C4-2B (cell line): ENCODE measurements at regions not wholly inside any gene's neighbourhood (a gene's known extent, or its start where the extent isn't known, plus 50 kb on each side); places are given as distances from the start of the nearest gene placed in this dataset.
"Not testable (repeated sequence)": the region's sequence is repeated elsewhere in the genome, so short reads cannot be mapped to it uniquely, and the experiment has no call there.

Experiments
- H3K27ac ChIP-seq: fragments of 450-650 bp; 2 replicates; pipeline ENCODE4 v1.5.1; 2017
- ZFX ChIP-seq: fragments of 450-650 bp; IDR thresholded peaks from 2 replicates; pipeline ENCODE4 v1.6.1; 2017
- TF ChIP-seq, protein P1 (sequence below): fragments of 450-650 bp; conservative IDR thresholded peaks from 2 replicates; pipeline ENCODE4 v1.5.1; 2017; ENCODE audit warnings: mild to moderate bottlenecking

DNA sequence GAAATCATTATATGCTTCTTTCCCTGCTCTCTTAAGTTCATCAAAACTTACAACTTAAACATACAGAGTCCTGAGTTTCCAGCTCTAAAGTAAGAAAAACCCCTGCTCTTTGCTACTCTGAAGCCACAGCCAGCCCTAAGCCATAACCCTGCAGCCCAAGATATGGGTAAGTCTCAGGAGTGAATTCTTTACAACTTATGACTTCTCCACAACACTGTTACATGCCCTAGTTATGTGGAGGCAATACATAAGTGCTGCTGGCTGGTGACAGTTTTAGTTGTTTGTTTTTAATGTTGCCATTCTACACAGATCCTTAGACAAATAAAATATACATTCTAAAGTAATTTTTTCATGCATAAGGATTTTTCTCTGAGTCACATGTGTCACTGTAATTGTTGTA, 100.2 kb downstream of the FBXO8 start:
- no peak for TF ChIP-seq ZFX
- TF ChIP-seq, protein P1, sequence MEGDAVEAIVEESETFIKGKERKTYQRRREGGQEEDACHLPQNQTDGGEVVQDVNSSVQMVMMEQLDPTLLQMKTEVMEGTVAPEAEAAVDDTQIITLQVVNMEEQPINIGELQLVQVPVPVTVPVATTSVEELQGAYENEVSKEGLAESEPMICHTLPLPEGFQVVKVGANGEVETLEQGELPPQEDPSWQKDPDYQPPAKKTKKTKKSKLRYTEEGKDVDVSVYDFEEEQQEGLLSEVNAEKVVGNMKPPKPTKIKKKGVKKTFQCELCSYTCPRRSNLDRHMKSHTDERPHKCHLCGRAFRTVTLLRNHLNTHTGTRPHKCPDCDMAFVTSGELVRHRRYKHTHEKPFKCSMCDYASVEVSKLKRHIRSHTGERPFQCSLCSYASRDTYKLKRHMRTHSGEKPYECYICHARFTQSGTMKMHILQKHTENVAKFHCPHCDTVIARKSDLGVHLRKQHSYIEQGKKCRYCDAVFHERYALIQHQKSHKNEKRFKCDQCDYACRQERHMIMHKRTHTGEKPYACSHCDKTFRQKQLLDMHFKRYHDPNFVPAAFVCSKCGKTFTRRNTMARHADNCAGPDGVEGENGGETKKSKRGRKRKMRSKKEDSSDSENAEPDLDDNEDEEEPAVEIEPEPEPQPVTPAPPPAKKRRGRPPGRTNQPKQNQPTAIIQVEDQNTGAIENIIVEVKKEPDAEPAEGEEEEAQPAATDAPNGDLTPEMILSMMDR: no peak
- H3K27ac ChIP-seq: no peak overlapping the region

DNA sequence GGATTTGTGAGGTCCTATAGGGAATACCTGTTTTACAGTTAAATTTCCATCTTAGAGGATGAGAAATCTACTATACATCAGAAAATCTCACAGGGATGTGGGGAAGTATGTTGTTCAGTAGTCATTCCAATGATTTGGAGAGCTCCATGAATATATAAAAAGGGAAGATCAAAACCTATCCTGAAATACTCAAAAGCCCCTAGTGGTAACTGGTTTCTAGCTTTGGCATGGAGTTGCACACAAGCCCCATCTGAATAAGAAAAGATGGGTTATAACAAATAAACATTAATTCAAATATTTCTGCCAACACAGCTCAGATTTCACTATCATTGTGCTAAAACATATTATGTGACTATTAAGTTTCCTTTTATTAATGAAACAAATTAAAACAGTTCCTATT, 101.6 kb downstream of the FBXO8 start:
- no peak overlapping the region for H3K27ac ChIP-seq
- no peak for TF ChIP-seq ZFX
- TF ChIP-seq, protein P1: no peak

DNA sequence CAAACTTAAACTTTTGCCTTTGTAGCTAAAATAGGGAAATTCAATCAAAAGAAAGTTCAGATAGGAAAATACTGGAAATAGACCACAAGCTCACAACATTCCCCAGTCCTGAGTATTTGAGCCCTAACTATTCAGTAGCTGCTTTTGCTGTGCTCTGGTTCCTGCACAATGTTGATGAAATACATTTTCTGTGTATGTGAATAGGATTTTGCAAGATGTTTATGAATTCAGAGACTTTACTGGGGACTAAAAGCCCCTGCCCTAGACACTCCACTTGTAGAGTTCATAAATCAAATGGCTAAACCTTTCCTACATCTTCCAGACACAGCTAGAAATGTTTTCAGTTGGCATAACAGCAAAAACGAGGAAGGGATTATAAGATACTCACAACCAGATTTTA, 105.9 kb downstream of the FBXO8 start:
- no peak overlapping the region for H3K27ac ChIP-seq
- TF ChIP-seq, protein P1: no peak
- TF ChIP-seq ZFX: no peak

DNA sequence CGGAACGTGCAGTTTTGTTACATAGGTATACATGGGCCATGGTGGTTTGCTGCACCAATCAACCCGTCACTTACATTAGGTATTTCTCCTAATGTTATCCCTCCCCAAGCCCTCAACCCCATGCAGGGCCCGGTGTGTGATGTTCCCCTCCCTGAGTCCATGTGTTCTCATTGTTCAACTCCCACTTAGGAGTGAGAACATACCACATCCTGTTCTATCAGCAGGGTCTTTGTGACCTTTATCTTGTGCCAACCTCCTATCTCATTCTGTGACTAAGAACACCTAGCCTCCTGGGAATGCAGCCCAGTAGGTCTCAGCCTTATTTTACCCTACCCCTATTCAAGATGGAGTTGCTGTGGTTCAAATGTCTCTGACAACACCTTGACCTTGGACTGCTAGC, 107.6 kb downstream of the FBXO8 start:
- not testable (repeated sequence) for H3K27ac ChIP-seq

DNA sequence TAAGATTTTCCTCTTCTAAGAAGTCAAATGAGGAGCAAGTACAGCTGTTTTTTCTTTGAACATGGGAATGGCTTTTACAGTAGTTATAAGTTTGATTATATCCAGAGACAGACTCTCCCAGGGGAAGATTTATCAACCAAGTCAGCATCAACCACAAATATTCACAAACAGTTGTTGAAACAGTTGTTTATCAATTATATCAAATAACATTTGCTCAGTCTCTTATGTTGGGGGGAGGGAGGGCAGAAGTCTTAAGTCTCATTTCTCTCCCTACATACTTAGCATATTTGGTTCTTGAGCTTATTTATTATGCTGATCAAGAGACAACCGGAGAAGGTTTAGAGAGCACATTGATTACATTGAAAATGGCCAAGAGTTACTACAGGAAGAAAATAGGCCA, 110.1 kb downstream of the FBXO8 start:
- TF ChIP-seq ZFX: no peak
- TF ChIP-seq, protein P1: no peak
- H3K27ac ChIP-seq: no peak overlapping the region

DNA sequence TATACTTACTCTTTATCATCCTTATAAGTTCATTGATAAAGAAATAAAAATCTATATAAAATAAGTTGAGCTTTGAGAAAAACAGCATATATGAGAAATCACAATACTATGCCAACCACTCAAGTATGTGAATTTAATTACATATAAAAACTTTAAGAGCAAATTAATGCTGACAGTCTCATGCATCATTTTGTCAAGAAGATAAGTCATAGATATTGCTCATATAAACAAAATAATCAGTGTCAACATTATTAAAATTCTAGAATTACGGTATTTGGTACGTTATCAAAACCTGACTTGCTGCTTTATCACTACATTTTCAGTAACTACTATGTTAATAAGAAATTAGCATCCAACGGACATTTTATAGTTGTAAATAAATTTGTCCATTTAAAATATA, 111.2 kb downstream of the FBXO8 start:
- no peak overlapping the region for H3K27ac ChIP-seq

DNA sequence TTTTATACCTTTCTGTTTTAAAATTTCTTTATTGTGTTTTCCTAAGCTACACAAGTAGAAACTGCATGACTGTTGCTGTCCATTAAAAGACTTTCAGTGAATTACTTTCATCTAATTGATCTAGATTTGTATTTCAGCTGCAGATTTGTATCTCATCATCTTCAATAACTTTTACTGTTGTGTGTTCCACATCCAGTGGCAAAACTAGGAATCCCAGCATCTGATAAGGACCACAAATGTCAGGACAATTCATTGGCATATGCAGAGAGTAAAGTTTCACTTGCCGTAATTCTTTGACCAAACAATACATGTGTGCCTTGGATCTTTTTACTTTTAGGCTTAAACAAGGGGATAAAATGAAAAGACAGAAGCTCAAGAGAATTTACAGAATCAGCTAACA, 112.6 kb downstream of the FBXO8 start:
- H3K27ac ChIP-seq: no peak overlapping the region
- no peak for TF ChIP-seq ZFX
- TF ChIP-seq, protein P1: no peak

More for the DNA sequence above, 111.2 kb downstream of the FBXO8 start:
- TF ChIP-seq, protein P1: no peak
- no peak for TF ChIP-seq ZFX

DNA sequence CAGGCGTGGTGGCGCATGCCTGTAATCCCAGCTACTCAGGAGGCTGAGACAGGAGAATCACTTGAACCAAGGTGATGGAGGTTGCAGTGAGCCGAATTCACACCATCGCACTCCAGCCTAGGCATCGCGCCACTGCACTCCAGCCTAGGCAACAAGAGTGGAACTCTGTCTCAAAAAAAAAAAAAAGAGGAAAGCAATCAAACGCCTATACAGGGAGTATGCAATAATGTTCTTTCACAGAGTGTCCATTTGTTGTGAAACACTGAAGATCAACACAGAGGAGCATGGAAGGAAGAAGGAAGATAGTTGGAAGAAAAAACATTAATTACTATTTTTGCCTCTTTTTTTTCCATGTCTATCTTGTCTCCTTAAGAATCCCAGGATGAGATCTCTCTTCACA, 113.4 kb downstream of the FBXO8 start:
- H3K27ac ChIP-seq: no peak overlapping the region
- TF ChIP-seq, protein P1: no peak
- TF ChIP-seq ZFX: no peak
